Posterior vena cava (tissue), 2 donors: ENCODE measurements at regions not wholly inside any gene's neighbourhood (a gene's known extent, or its start where the extent isn't known, plus 50 kb on each side); places are given as distances from the start of the nearest gene placed in this dataset.
"Not testable (repeated sequence)": the region's sequence is repeated elsewhere in the genome, so short reads cannot be mapped to it uniquely, and the experiment has no call there.

Experiments
- DNase-seq: peaks from one replicate; pipeline ENCODE4 v3.0.0-alpha.2; 2020; ENCODE audit warnings: low spot score
- intact Hi-C, 2 donors: fragments of 100-400 bp; cut with DNase I; formaldehyde crosslinking; loops; one replicate each; pipeline versions ENCODE4 v1.14.1 to v1.14.2; 2022 to 2023
- donor health status: DM: yes; HTN: yes; CAD: no.
- donor health status: DM: yes; HTN: yes; CAD: no.

- no peak for DNase-seq
- intact Hi-C loops, result no loop called here
These were observed 55.4 kb upstream of the GRPR start for GRCh38 chrX:16067886-16068515.

- intact Hi-C loops, result no loop called here
- DNase-seq, result no peak
These were observed 59.4 kb upstream of the GRPR start for GRCh38 chrX:16063921-16064320.

GRCh38 chrX:16063141-16063540, 60.2 kb upstream of the GRPR start:
- intact Hi-C loops, result no loop called here
- no peak for DNase-seq

- intact Hi-C loops, result no loop called here
These were observed 62.1 kb upstream of the GRPR start for GRCh38 chrX:16061296-16061695.

GRCh38 chrX:16060252-16060651, 63.1 kb upstream of the GRPR start:
- DNase-seq, result no peak
- intact Hi-C loops, result no loop called here

More at GRCh38 chrX:16061296-16061695, 62.1 kb upstream of the GRPR start:
- no peak for DNase-seq

GRCh38 chrX:16049126-16049525, 74.2 kb upstream of the GRPR start:
- DNase-seq, intact Hi-C loops: not testable (repeated sequence)

- no peak for DNase-seq
- intact Hi-C loops, result no loop called here
These were observed 80.4 kb upstream of the GRPR start for GRCh38 chrX:16042980-16043379.

GRCh38 chrX:16039834-16040233, 83.5 kb upstream of the GRPR start:
- intact Hi-C loops, result no loop called here
- no peak for DNase-seq

GRCh38 chrX:16039363-16039762, 84.0 kb upstream of the GRPR start:
- DNase-seq, result no peak
- intact Hi-C loops, result no loop called here

GRCh38 chrX:16033331-16033730, 90.0 kb upstream of the GRPR start:
- intact Hi-C loops, result no loop called here
- DNase-seq, result no peak

- DNase-seq, result no peak
- intact Hi-C loops, result no loop called here
These were observed 94.8 kb upstream of the GRPR start for GRCh38 chrX:16028576-16028975.

GRCh38 chrX:16023790-16024734, 99.3 kb upstream of the GRPR start:
- DNase-seq, result no peak
- intact Hi-C loops, result no loop called here

- intact Hi-C loops, result no loop called here
- no peak for DNase-seq
These were observed 100.7 kb upstream of the GRPR start for GRCh38 chrX:16022580-16023200.

- intact Hi-C loops, result no loop called here
- no peak for DNase-seq
These were observed 105.1 kb upstream of the GRPR start for GRCh38 chrX:16018291-16018690.

- no peak for DNase-seq
These were observed 109.2 kb upstream of the GRPR start for GRCh38 chrX:16014171-16014570.

GRCh38 chrX:16012250-16012649, 111.1 kb upstream of the GRPR start:
- intact Hi-C loops, result no loop called here
- no peak for DNase-seq

More at GRCh38 chrX:16014171-16014570, 109.2 kb upstream of the GRPR start:
- intact Hi-C loops, result no loop called here

- DNase-seq, result no peak
- intact Hi-C loops, result no loop called here
These were observed 117.4 kb upstream of the GRPR start for GRCh38 chrX:16005917-16006316.

GRCh38 chrX:16002185-16002584, 121.2 kb upstream of the GRPR start:
- intact Hi-C loops, result no loop called here
- no peak for DNase-seq

GRCh38 chrX:15998350-15998749, 125.0 kb upstream of the GRPR start:
- no peak for DNase-seq
- intact Hi-C loops, result no loop called here

GRCh38 chrX:15989716-15990115, 133.6 kb upstream of the GRPR start:
- DNase-seq, result no peak
- intact Hi-C loops, result no loop called here
